BJ (cell line): ENCODE measurements at regions not wholly inside any gene's neighbourhood (a gene's known extent, or its start where the extent isn't known, plus 50 kb on each side); places are given as distances from the start of the nearest gene placed in this dataset.

ENCODE experiments used
- CTCF ChIA-PET: fragments of 350-600 bp; formaldehyde crosslinking; extraction: SDS; loops from one replicate; lab custom pipeline; 2021; ENCODE audit warnings: antibody characterized with exemption, inconsistent platforms; lab: Yijun Ruan, JAX
- POLR2A ChIA-PET: fragments of 300-600 bp; sonication (Branson Sonifier 250); formaldehyde crosslinking; extraction: SDS; loops from one replicate; lab custom pipeline; 2021; ENCODE audit warnings: antibody characterized with exemption; lab: Charles Lee
- DNase-seq: peaks from one replicate; pipeline ENCODE4 v3.0.0-alpha.2; 2011; ENCODE audit warnings: low read depth
- H3K27me3 ChIP-seq: 2 replicates; pipeline ENCODE4 v1.6.0; 2011; ENCODE audit warnings: low read length; ENCODE audit not compliant: control insufficient read depth, insufficient read depth
- H3K36me3 ChIP-seq: 2 replicates; pipeline ENCODE4 v1.5.1; 2011; ENCODE audit warnings: low read length; ENCODE audit not compliant: control insufficient read depth, insufficient read depth
- H3K4me3 ChIP-seq: 2 replicates; pipeline ENCODE4 v1.5.1; 2011; ENCODE audit warnings: low read depth, mild to moderate bottlenecking, control low read depth, low read length
- TF ChIP-seq, protein P1 (sequence below): IDR thresholded peaks from 2 replicates; pipeline ENCODE4 v1.5.1; 2011; ENCODE audit warnings: low read depth, mild to moderate bottlenecking, control low read depth, inconsistent platforms, low read length, moderate library complexity; ENCODE audit not compliant: insufficient read depth

DNA sequence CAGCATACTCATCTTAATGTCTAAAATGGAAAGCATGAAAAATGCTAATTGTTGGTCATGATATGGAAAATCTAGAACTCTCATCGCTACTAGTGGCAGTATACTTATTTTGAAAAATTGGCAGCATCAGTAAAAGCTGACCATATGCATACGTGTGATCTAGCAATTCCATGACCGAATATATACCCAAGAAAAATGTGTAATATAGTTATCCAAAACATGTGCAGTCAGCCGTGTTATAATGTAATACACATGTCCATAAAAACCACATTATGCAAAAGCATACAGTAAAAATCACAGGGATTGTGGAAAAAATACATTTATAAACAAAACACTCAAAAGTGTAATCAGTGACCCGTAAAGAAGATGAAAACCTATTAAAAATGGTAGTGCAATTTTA lies 439.0 kb downstream of the SH2D4B start:
- POLR2A ChIA-PET = no interaction called here
- CTCF ChIA-PET = no interaction called here
- DNase-seq = no peak

DNA sequence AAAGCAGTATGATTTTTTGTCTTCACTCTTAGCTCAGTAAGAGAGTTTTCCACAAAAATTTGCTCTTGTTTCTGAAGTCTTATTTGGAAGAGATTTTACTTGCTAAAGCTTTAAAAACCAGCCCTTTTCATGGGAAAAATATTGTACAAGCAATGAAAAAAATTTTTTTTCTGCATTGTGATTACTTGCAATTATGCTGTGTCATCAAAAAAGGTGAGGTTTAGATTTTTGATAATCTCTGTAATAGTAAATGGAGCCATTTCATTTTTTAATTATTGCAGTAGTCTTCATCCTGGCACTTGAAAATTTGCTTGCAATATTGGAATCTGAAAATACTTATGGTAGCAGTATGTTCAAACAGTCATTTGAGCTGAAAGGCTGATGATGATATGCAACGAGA lies 447.4 kb downstream of the SH2D4B start:
- H3K4me3 ChIP-seq = no peak overlapping the region
- CTCF ChIA-PET = no interaction called here
- DNase-seq = no peak
- POLR2A ChIA-PET = no interaction called here
- TF ChIP-seq, protein P1, sequence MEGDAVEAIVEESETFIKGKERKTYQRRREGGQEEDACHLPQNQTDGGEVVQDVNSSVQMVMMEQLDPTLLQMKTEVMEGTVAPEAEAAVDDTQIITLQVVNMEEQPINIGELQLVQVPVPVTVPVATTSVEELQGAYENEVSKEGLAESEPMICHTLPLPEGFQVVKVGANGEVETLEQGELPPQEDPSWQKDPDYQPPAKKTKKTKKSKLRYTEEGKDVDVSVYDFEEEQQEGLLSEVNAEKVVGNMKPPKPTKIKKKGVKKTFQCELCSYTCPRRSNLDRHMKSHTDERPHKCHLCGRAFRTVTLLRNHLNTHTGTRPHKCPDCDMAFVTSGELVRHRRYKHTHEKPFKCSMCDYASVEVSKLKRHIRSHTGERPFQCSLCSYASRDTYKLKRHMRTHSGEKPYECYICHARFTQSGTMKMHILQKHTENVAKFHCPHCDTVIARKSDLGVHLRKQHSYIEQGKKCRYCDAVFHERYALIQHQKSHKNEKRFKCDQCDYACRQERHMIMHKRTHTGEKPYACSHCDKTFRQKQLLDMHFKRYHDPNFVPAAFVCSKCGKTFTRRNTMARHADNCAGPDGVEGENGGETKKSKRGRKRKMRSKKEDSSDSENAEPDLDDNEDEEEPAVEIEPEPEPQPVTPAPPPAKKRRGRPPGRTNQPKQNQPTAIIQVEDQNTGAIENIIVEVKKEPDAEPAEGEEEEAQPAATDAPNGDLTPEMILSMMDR = no peak
- no peaks in the 10 kb centered on the region for H3K36me3 ChIP-seq
- no peaks in the 10 kb centered on the region for H3K27me3 ChIP-seq

More for the DNA sequence above, 439.0 kb downstream of the SH2D4B start:
- no peaks in the 10 kb centered on the region for H3K27me3 ChIP-seq
- H3K36me3 ChIP-seq = no peaks in the 10 kb centered on the region
- TF ChIP-seq, protein P1 = no peak
- no peak overlapping the region for H3K4me3 ChIP-seq

DNA sequence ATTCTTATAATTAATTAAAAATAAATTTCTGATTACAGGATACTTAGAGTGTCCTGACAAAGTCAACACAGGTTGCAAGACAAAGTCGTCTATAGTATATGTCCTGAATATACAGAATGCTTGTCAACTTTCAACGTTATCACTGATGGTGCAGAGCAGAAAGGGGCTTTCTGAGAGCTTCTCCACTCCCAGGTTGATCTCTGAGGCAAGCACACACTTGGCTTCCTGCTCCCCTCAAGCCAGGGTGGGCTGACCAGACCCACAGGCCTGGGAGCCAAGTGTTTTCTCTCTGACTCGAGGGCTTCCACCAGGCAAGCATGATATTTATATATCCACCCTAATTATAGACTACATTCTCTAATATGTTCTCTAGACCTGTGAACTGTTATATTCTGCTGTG lies 448.9 kb downstream of the SH2D4B start:
- CTCF ChIA-PET = no interaction called here
- TF ChIP-seq, protein P1 = no peak
- H3K4me3 ChIP-seq = no peak overlapping the region
- POLR2A ChIA-PET = no interaction called here
- no peaks in the 10 kb centered on the region for H3K27me3 ChIP-seq
- H3K36me3 ChIP-seq = no peaks in the 10 kb centered on the region
- no peak for DNase-seq

DNA sequence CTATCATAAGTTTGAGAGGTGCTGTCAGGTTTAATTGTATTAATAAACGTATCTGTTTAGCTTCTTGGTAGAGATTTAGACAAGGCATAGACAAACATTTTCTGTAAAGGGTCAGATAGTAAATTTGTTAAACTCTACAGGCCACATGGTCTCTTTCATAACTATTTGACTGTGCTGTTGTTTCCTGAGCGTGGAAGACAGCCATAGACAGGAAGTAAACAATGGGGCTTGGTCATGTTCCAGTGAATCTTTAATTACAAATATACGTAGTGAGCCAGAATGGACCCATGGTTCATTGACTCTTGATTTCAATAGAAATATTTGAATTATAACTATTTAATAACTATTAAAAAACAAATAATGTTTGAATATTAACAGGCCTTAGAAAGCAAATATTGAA lies 451.1 kb downstream of the SH2D4B start:
- TF ChIP-seq, protein P1 = no peak
- DNase-seq = no peak
- H3K27me3 ChIP-seq = no peaks in the 10 kb centered on the region
- no peak overlapping the region for H3K4me3 ChIP-seq
- ChIA-PET CTCF (no interaction called here), POLR2A (no interaction called here)
- no peaks in the 10 kb centered on the region for H3K36me3 ChIP-seq

DNA sequence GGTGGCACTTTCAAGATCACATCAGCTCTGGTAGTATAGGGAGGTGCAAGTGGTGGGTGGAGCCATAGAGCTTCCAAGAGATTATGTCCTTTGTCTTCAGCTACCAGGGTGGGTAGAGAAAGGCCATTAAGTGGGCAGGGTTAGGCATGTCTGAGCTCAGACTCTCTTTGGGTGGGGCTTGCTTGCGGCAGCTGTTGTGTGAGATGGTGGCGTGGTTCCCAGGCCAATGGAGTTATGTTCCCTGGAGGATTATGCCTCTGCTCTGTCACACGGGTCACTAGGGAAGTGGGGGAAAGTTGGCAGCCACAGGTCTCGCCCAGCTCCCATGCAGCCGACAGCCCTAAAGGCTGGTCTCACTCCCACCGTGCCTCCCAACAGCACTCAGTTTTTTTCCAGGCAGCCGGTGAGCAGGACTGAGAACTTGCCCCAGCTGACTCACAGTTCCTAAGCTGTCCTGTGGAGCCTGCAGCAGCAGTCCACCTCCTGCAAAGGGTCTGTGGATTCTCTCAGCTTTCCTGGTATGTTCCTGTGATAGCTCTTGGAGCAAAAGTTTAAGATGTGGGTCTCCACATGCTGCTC lies 459.0 kb downstream of the SH2D4B start:
- POLR2A ChIA-PET = no interaction called here
- H3K27me3 ChIP-seq = no peaks in the 10 kb centered on the region
- CTCF ChIA-PET = no interaction called here
- H3K4me3 ChIP-seq = no peak overlapping the region
- TF ChIP-seq, protein P1 = no peak
- H3K36me3 ChIP-seq = no peaks in the 10 kb centered on the region
- no peak for DNase-seq
